ENCODE measurements at regions not wholly inside any gene's neighbourhood (a gene's known extent, or its start where the extent isn't known, plus 50 kb on each side); places are given as distances from the start of the nearest gene placed in this dataset.

GRCh38 chr9:134227451-134228411, 63.4 kb upstream of the RNU6ATAC start:
- H3K27me3 ChIP-seq (ENCODE audit: insufficient read depth, insufficient read length), result no peaks in the 10 kb centered on the region
- no peak for TF ChIP-seq ZNF274 (IDR thresholded peaks at IDR 0.05; ENCODE audit: low read depth, low read length)
- no peak for TF ChIP-seq YY1 (IDR thresholded peaks at IDR 0.05; ENCODE audit: insufficient read depth, insufficient read length)
- TF ChIP-seq SUZ12 (IDR thresholded peaks at IDR 0.05; ENCODE audit: extremely low read depth, insufficient read depth, insufficient read length), result no peak
- H3K4me3 ChIP-seq (ENCODE audit: insufficient read length, low read depth), result no peak overlapping the region
- no peaks in the 10 kb centered on the region for H3K9me3 ChIP-seq (ENCODE audit: insufficient read depth, low read length)
- H3K9ac ChIP-seq (ENCODE audit: insufficient read length, low read depth), result peak overlapping the region; percentile 8
- H3K36me3 ChIP-seq (ENCODE audit: insufficient read depth, insufficient read length, low read length), result no peaks in the 10 kb centered on the region
- DNase-seq (ENCODE audit: low read depth, low spot score), result no peak
- peaks cover 24% of the 10 kb centered on the region for H3K4me1 ChIP-seq (ENCODE audit: insufficient read depth, insufficient read length)

- TF ChIP-seq ZNF274 (IDR thresholded peaks at IDR 0.05; ENCODE audit: low read depth, low read length) (no peak), SUZ12 (IDR thresholded peaks at IDR 0.05; ENCODE audit: extremely low read depth, insufficient read depth, insufficient read length) (no peak), YY1 (IDR thresholded peaks at IDR 0.05; ENCODE audit: insufficient read depth, insufficient read length) (no peak)
- no peak overlapping the region for H3K4me3 ChIP-seq (ENCODE audit: insufficient read length, low read depth)
- H3K9ac ChIP-seq (ENCODE audit: insufficient read length, low read depth), result no peak overlapping the region
- no peaks in the 10 kb centered on the region for H3K27me3 ChIP-seq (ENCODE audit: insufficient read depth, insufficient read length)
- DNase-seq (ENCODE audit: low read depth, low spot score), result no peak
- no peaks in the 10 kb centered on the region for H3K9me3 ChIP-seq (ENCODE audit: insufficient read depth, low read length)
- peaks cover 17% of the 10 kb centered on the region for H3K4me1 ChIP-seq (ENCODE audit: insufficient read depth, insufficient read length)
- no peaks in the 10 kb centered on the region for H3K36me3 ChIP-seq (ENCODE audit: insufficient read depth, insufficient read length, low read length)
Observed at GRCh38 chr9:134228649-134229048, 64.3 kb upstream of the RNU6ATAC start.

- H3K27me3 ChIP-seq (ENCODE audit: insufficient read depth, insufficient read length), result no peaks in the 10 kb centered on the region
- TF ChIP-seq YY1 (IDR thresholded peaks at IDR 0.05; ENCODE audit: insufficient read depth, insufficient read length), result no peak
- no peak for TF ChIP-seq SUZ12 (IDR thresholded peaks at IDR 0.05; ENCODE audit: extremely low read depth, insufficient read depth, insufficient read length)
- no peak for TF ChIP-seq ZNF274 (IDR thresholded peaks at IDR 0.05; ENCODE audit: low read depth, low read length)
- no peaks in the 10 kb centered on the region for H3K9me3 ChIP-seq (ENCODE audit: insufficient read depth, low read length)
- DNase-seq (ENCODE audit: low read depth, low spot score), result no peak
- H3K4me3 ChIP-seq (ENCODE audit: insufficient read length, low read depth), result no peak overlapping the region
- H3K36me3 ChIP-seq (ENCODE audit: insufficient read depth, insufficient read length, low read length), result no peaks in the 10 kb centered on the region
- H3K9ac ChIP-seq (ENCODE audit: insufficient read length, low read depth), result no peak overlapping the region
- peaks cover 19% of the 10 kb centered on the region for H3K4me1 ChIP-seq (ENCODE audit: insufficient read depth, insufficient read length)
Observed at GRCh38 chr9:134229466-134230091, 65.2 kb upstream of the RNU6ATAC start.

- TF ChIP-seq SUZ12 (IDR thresholded peaks at IDR 0.05; ENCODE audit: extremely low read depth, insufficient read depth, insufficient read length) (no peak), ZNF274 (IDR thresholded peaks at IDR 0.05; ENCODE audit: low read depth, low read length) (no peak), YY1 (IDR thresholded peaks at IDR 0.05; ENCODE audit: insufficient read depth, insufficient read length) (no peak)
- DNase-seq (ENCODE audit: low read depth, low spot score), result no peak
- H3K4me3 ChIP-seq (ENCODE audit: insufficient read length, low read depth), result no peak overlapping the region
- no peaks in the 10 kb centered on the region for H3K9me3 ChIP-seq (ENCODE audit: insufficient read depth, low read length)
- peaks cover 19% of the 10 kb centered on the region for H3K4me1 ChIP-seq (ENCODE audit: insufficient read depth, insufficient read length)
- no peaks in the 10 kb centered on the region for H3K27me3 ChIP-seq (ENCODE audit: insufficient read depth, insufficient read length)
- no peaks in the 10 kb centered on the region for H3K36me3 ChIP-seq (ENCODE audit: insufficient read depth, insufficient read length, low read length)
- no peak overlapping the region for H3K9ac ChIP-seq (ENCODE audit: insufficient read length, low read depth)
Observed at GRCh38 chr9:134230092-134230941, 66.0 kb upstream of the RNU6ATAC start.

DNA sequence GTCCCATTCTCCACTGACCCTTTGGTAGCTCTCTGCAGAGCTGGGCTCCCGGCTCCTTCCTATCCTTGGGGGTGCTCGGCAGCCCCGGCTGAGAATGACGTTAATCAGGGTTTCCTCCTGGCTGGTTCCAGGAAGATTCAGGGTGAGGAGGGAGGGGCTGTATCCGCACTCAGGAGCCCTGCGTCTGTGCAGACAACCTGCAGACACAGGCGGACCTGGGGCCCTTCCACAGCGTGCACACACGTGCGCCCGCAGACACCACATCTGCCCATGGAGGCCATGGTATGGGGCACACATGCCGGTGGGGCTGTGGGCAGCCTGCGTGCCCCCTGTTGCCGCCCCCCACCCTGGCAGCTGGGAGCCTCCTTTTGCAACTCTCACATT, 66.6 kb upstream of the RNU6ATAC start:
- TF ChIP-seq SUZ12 (IDR thresholded peaks at IDR 0.05; ENCODE audit: extremely low read depth, insufficient read depth, insufficient read length), result no peak
- no peak for TF ChIP-seq YY1 (IDR thresholded peaks at IDR 0.05; ENCODE audit: insufficient read depth, insufficient read length)
- H3K9ac ChIP-seq (ENCODE audit: insufficient read length, low read depth), result no peak overlapping the region
- no peaks in the 10 kb centered on the region for H3K9me3 ChIP-seq (ENCODE audit: insufficient read depth, low read length)
- H3K27me3 ChIP-seq (ENCODE audit: insufficient read depth, insufficient read length), result no peaks in the 10 kb centered on the region
- peaks cover 17% of the 10 kb centered on the region for H3K4me1 ChIP-seq (ENCODE audit: insufficient read depth, insufficient read length)
- no peak overlapping the region for H3K4me3 ChIP-seq (ENCODE audit: insufficient read length, low read depth)
- H3K36me3 ChIP-seq (ENCODE audit: insufficient read depth, insufficient read length, low read length), result no peaks in the 10 kb centered on the region
- DNase-seq (ENCODE audit: low read depth, low spot score), result no peak

- H3K36me3 ChIP-seq (ENCODE audit: insufficient read depth, insufficient read length, low read length), result no peaks in the 10 kb centered on the region
Observed at GRCh38 chr9:134231330-134231745, 67.0 kb upstream of the RNU6ATAC start.

More at GRCh38 chr9:134231330-134231745, 67.0 kb upstream of the RNU6ATAC start:
- TF ChIP-seq YY1 (IDR thresholded peaks at IDR 0.05; ENCODE audit: insufficient read depth, insufficient read length) (no peak), SUZ12 (IDR thresholded peaks at IDR 0.05; ENCODE audit: extremely low read depth, insufficient read depth, insufficient read length) (no peak), ZNF274 (IDR thresholded peaks at IDR 0.05; ENCODE audit: low read depth, low read length) (no peak)
- H3K27me3 ChIP-seq (ENCODE audit: insufficient read depth, insufficient read length), result no peaks in the 10 kb centered on the region
- peaks cover 16% of the 10 kb centered on the region for H3K4me1 ChIP-seq (ENCODE audit: insufficient read depth, insufficient read length)
- H3K4me3 ChIP-seq (ENCODE audit: insufficient read length, low read depth), result no peak overlapping the region
- H3K9me3 ChIP-seq (ENCODE audit: insufficient read depth, low read length), result no peaks in the 10 kb centered on the region
- no peak for DNase-seq (ENCODE audit: low read depth, low spot score)
- no peak overlapping the region for H3K9ac ChIP-seq (ENCODE audit: insufficient read length, low read depth)
